GM23338 (cell line): ENCODE measurements at regions not wholly inside any gene's neighbourhood (a gene's known extent, or its start where the extent isn't known, plus 50 kb on each side); places are given as distances from the start of the nearest gene placed in this dataset.
A peak's percentile ranks its signal among the peaks of the same experiment; 100 is the strongest.

ENCODE experiments used
- ATAC-seq: fragments of 200-7000 bp; cut with Tn5 transposase; 3 replicates; pipeline ENCODE4 v1.9.1; 2020
- DNase-seq: peaks from one replicate; pipeline ENCODE4 v3.0.0-alpha.2; 2015; ENCODE audit warnings: low spot score
- H2AFZ ChIP-seq: fragments of 200-600 bp; sonication (generic); 2 replicates; pipeline ENCODE4 v1.8.0; 2016; ENCODE audit warnings: antibody characterized with exemption, mild to moderate bottlenecking, moderate library complexity
- H3F3A ChIP-seq: fragments of 200-600 bp; sonication (generic); replicated peaks from 2 replicates; pipeline ENCODE4 v1.8.0; 2017; ENCODE audit warnings: antibody characterized with exemption, mixed run types, low read depth
- H3K27ac ChIP-seq: fragments of 200-600 bp; sonication (generic); 2 replicates; pipeline ENCODE4 v1.6.1; 2016; ENCODE audit warnings: low read depth
- H3K27me3 ChIP-seq: fragments of 200-600 bp; sonication (generic); 2 replicates; pipeline ENCODE4 v1.8.0; 2016; ENCODE audit warnings: mild to moderate bottlenecking, mixed run types, moderate library complexity; ENCODE audit not compliant: insufficient read depth
- H3K36me3 ChIP-seq: fragments of 200-600 bp; sonication (generic); 2 replicates; pipeline ENCODE4 v1.8.0; 2016; ENCODE audit warnings: mild to moderate bottlenecking; ENCODE audit not compliant: insufficient read depth
- H3K4me1 ChIP-seq: fragments of 200-600 bp; sonication (generic); 2 replicates; pipeline ENCODE4 v1.8.0; 2016; ENCODE audit warnings: mild to moderate bottlenecking, moderate library complexity; ENCODE audit not compliant: insufficient read depth
- H3K4me2 ChIP-seq: fragments of 200-600 bp; sonication (generic); 2 replicates; pipeline ENCODE4 v1.7.1; 2017; ENCODE audit warnings: mixed run types
- H3K4me3 ChIP-seq: fragments of 200-600 bp; sonication (generic); 2 replicates; pipeline ENCODE4 v1.6.1; 2016; ENCODE audit warnings: mixed run types
- H3K79me2 ChIP-seq: fragments of 200-600 bp; sonication (generic); replicated peaks from 2 replicates; pipeline ENCODE4 v1.8.0; 2017; ENCODE audit warnings: mild to moderate bottlenecking; ENCODE audit not compliant: insufficient read depth
- H3K9me2 ChIP-seq: fragments of 200-600 bp; sonication (generic); 2 replicates; pipeline ENCODE4 v1.8.0; 2017; ENCODE audit not compliant: insufficient read depth
- H4K20me1 ChIP-seq: fragments of 200-600 bp; sonication (generic); replicated peaks from 2 replicates; pipeline ENCODE4 v1.8.0; 2017; ENCODE audit warnings: mild to moderate bottlenecking; ENCODE audit not compliant: insufficient read depth
- H3K27ac Mint-ChIP-seq: 2 replicates; pipeline ENCODE4 v1.8.0; 2020; ENCODE audit warnings: inconsistent platforms, mild to moderate bottlenecking, moderate library complexity, mixed read lengths
- H3K27me3 Mint-ChIP-seq: 3 replicates; pipeline ENCODE4 v1.8.0; 2022; ENCODE audit warnings: low read depth, mild to moderate bottlenecking, moderate library complexity, mixed read lengths, inconsistent platforms; ENCODE audit not compliant: insufficient read depth, poor library complexity
- H3K36me3 Mint-ChIP-seq: 3 replicates; pipeline ENCODE4 v1.8.0; 2021; ENCODE audit warnings: low read depth, mild to moderate bottlenecking, inconsistent platforms, moderate library complexity, mixed read lengths
- H3K4me1 Mint-ChIP-seq: 3 replicates; pipeline ENCODE4 v1.8.0; 2020; ENCODE audit warnings: mild to moderate bottlenecking, inconsistent platforms, mixed read lengths
- H3K4me3 Mint-ChIP-seq: 3 replicates; pipeline ENCODE4 v1.8.0; 2021; ENCODE audit warnings: moderate library complexity, mild to moderate bottlenecking, inconsistent platforms, mixed read lengths
- H3K9me3 Mint-ChIP-seq: 3 replicates; pipeline ENCODE4 v1.8.0; 2020; ENCODE audit warnings: moderate library complexity, mild to moderate bottlenecking, inconsistent platforms, mixed read lengths
- CREB1 ChIP-seq: fragments of 250-450 bp; sonication (Bioruptor Pico); IDR thresholded peaks from 2 replicates; pipeline ENCODE4 v1.5.0; 2020; ENCODE audit warnings: low read depth, mild to moderate bottlenecking, moderate library complexity
- CTCF ChIP-seq, 2 experiments: fragments of 200-600 bp in 1 of 2; sonication (generic) in 1 of 2; conservative IDR thresholded peaks; 2 replicates each; pipeline versions ENCODE4 v1.5.1 to v1.6.1; 2016 to 2017; ENCODE audit warnings: antibody characterized with exemption in 2 of 2, low read depth in 2 of 2, mild to moderate bottlenecking in 2 of 2, moderate library complexity in 1 of 2
- ETS1 ChIP-seq: IDR thresholded peaks from 2 replicates; pipeline ENCODE4 v1.6.1; 2016; ENCODE audit warnings: antibody characterized with exemption
- EZH2 ChIP-seq: fragments of 200-600 bp; sonication (generic); IDR thresholded peaks from one replicate; pipeline ENCODE4 v1.8.0; 2017; ENCODE audit warnings: antibody characterized with exemption, mild to moderate bottlenecking, low read depth; ENCODE audit not compliant: unreplicated experiment
- EZH2phosphoT487 ChIP-seq: fragments of 200-600 bp; sonication (generic); IDR thresholded peaks from one replicate; pipeline ENCODE4 v1.8.1; 2018; ENCODE audit warnings: antibody characterized with exemption; ENCODE audit not compliant: unreplicated experiment
- JUNB ChIP-seq: IDR thresholded peaks from one replicate; pipeline ENCODE4 v1.6.1; 2016; ENCODE audit warnings: antibody characterized with exemption; ENCODE audit not compliant: unreplicated experiment
- NANOG ChIP-seq: IDR thresholded peaks from 2 replicates; pipeline ENCODE4 v1.6.1; 2016; ENCODE audit warnings: antibody characterized with exemption, borderline replicate concordance
- POLR2AphosphoS5 ChIP-seq: IDR thresholded peaks from 2 replicates; pipeline ENCODE4 v1.6.1; 2016; ENCODE audit warnings: antibody characterized with exemption, low read depth
- REST ChIP-seq: IDR thresholded peaks from one replicate; pipeline ENCODE4 v1.6.1; 2018; ENCODE audit warnings: antibody characterized with exemption; ENCODE audit not compliant: unreplicated experiment
- STAT1 ChIP-seq: IDR thresholded peaks from one replicate; pipeline ENCODE4 v1.6.1; 2016; ENCODE audit warnings: antibody characterized with exemption; ENCODE audit not compliant: unreplicated experiment
- ZNF114 ChIP-seq: fragments of 250-450 bp; sonication (Bioruptor Pico); IDR thresholded peaks from 2 replicates; pipeline ENCODE4 v1.5.0; 2020; ENCODE audit warnings: mild to moderate bottlenecking, moderate library complexity
- ZNF331 ChIP-seq: fragments of 250-450 bp; sonication (Bioruptor Pico); IDR thresholded peaks from 2 replicates; pipeline ENCODE4 v1.5.0; 2020; ENCODE audit warnings: low read depth, mild to moderate bottlenecking, moderate library complexity
- ZNF462 ChIP-seq: fragments of 250-450 bp; sonication (Bioruptor Pico); IDR thresholded peaks from 2 replicates; pipeline ENCODE4 v1.5.0; 2020; ENCODE audit warnings: mild to moderate bottlenecking, moderate library complexity

GRCh38 chr5:158013303-158013702 lies 154.4 kb upstream of the CLINT1 start:
- DNase-seq (peak; percentile 71), ATAC-seq (peak; percentile 80)
- Mint-ChIP-seq H3K4me1 (peaks cover 29% of the 10 kb centered on the region), H3K36me3 (no peaks in the 10 kb centered on the region), H3K27me3 (peaks cover 5% of the 10 kb centered on the region), H3K27ac (peak overlapping the region; percentile 67), H3K9me3 (no peaks in the 10 kb centered on the region), H3K4me3 (peak overlapping the region; percentile 40)
- peak overlapping the region; percentile 17 for H3K4me3 ChIP-seq
- H3K79me2 ChIP-seq = no peaks in the 10 kb centered on the region
- no peak overlapping the region for H3K27ac ChIP-seq
- peaks cover 14% of the 10 kb centered on the region for H3K9me2 ChIP-seq
- no peaks in the 10 kb centered on the region for H4K20me1 ChIP-seq
- peak overlapping the region; percentile 60 for H3K4me2 ChIP-seq
- H2AFZ ChIP-seq = no peak overlapping the region
- H3K4me1 ChIP-seq = peaks cover 27% of the 10 kb centered on the region
- no peaks in the 10 kb centered on the region for H3F3A ChIP-seq
- no peaks in the 10 kb centered on the region for H3K36me3 ChIP-seq
- no peaks in the 10 kb centered on the region for H3K27me3 ChIP-seq
- TF ChIP-seq ZNF462 (CRISPR knock-in tag) (peak; percentile 53; the same call in 1 of the 2 replicates), ETS1 (no peak), POLR2AphosphoS5 (no peak), EZH2 (no peak), REST (no peak), EZH2phosphoT487 (no peak), STAT1 (no peak), CTCF (conservative IDR thresholded peaks at IDR 0.05; ENCODE audit: low read depth in 2 of 2) (no peak), NANOG (peak; percentile 86), JUNB (no peak), ZNF331 (no peak), CREB1 (peak; percentile 60; the same call in 1 of the 2 replicates), ZNF114 (no peak)
